ENCODE measurements at regions not wholly inside any gene's neighbourhood (a gene's known extent, or its start where the extent isn't known, plus 50 kb on each side); places are given as distances from the start of the nearest gene placed in this dataset.

GRCh38 chr2:217459680-217460405, 543.0 kb downstream of the TNS1 start:
- Histone ChIP-seq H3K4me3 (ENCODE audit: low read depth, low read length, poor library complexity, severe bottlenecking) (no peak overlapping the region), H3K27ac (ENCODE audit: low read depth, low read length, poor library complexity, severe bottlenecking) (no peak overlapping the region), H3K4me1 (ENCODE audit: insufficient read depth, low read length, poor library complexity, severe bottlenecking) (no peaks in the 10 kb centered on the region), H4K20me1 (ENCODE audit: insufficient read depth, low read length) (no peaks in the 10 kb centered on the region), H3K79me2 (ENCODE audit: insufficient read depth, low read depth, low read length) (no peaks in the 10 kb centered on the region), H3K4me2 (ENCODE audit: low read length) (no peak overlapping the region), H3K9me3 (ENCODE audit: low read length) (no peaks in the 10 kb centered on the region), H2AFZ (ENCODE audit: low read length) (no peak overlapping the region), H3K9me2 (ENCODE audit: insufficient read depth, low read length) (no peaks in the 10 kb centered on the region), H3K36me3 (ENCODE audit: insufficient read depth, low read length) (no peaks in the 10 kb centered on the region)
- intact Hi-C loops (cut with micrococcal nuclease; ENCODE audit: unreplicated experiment): no loop called here
- CTCF ChIA-PET (ENCODE audit: unreplicated experiment): no interaction called here
- DNase-seq (ENCODE audit: low spot score): no peak
- no TSS peak for BruUV-seq (replicated peaks)
- POLR2A ChIA-PET: interaction anchor here (0.6 kb wide), 2 partner anchors 27 to 286 kb away, joined by 4 read pairs; no protein-coding TSS in a partner anchor
- TF ChIP-seq CTCF (conservative IDR thresholded peaks at IDR 0.05; ENCODE audit: low read length) (no peak), EZH2phosphoT487 (IDR thresholded peaks at IDR 0.05; ENCODE audit: borderline replicate concordance, low read depth, low read length) (no peak)

- DNase-seq (ENCODE audit: low spot score): no peak
- ChIA-PET POLR2A (no interaction called here), CTCF (ENCODE audit: unreplicated experiment) (no interaction called here)
- no peaks in the 10 kb centered on the region for H4K20me1 ChIP-seq (ENCODE audit: insufficient read depth, low read length)
- H2AFZ ChIP-seq (ENCODE audit: low read length): no peak overlapping the region
- no TSS peak for BruUV-seq (replicated peaks)
- H3K36me3 ChIP-seq (ENCODE audit: insufficient read depth, low read length): no peaks in the 10 kb centered on the region
- no peak overlapping the region for H3K4me3 ChIP-seq (ENCODE audit: low read depth, low read length, poor library complexity, severe bottlenecking)
- H3K79me2 ChIP-seq (ENCODE audit: insufficient read depth, low read depth, low read length): no peaks in the 10 kb centered on the region
- H3K4me1 ChIP-seq (ENCODE audit: insufficient read depth, low read length, poor library complexity, severe bottlenecking): no peaks in the 10 kb centered on the region
- no peaks in the 10 kb centered on the region for H3K9me2 ChIP-seq (ENCODE audit: insufficient read depth, low read length)
- intact Hi-C loops (cut with micrococcal nuclease; ENCODE audit: unreplicated experiment): no loop called here
- H3K9me3 ChIP-seq (ENCODE audit: low read length): no peaks in the 10 kb centered on the region
- H3K27ac ChIP-seq (ENCODE audit: low read depth, low read length, poor library complexity, severe bottlenecking): no peak overlapping the region
- H3K4me2 ChIP-seq (ENCODE audit: low read length): no peak overlapping the region
- no peak for TF ChIP-seq CTCF (conservative IDR thresholded peaks at IDR 0.05; ENCODE audit: low read length)
- TF ChIP-seq EZH2phosphoT487 (IDR thresholded peaks at IDR 0.05; ENCODE audit: borderline replicate concordance, low read depth, low read length): no peak
Measured at GRCh38 chr2:217459016-217459415, 543.8 kb downstream of the TNS1 start.

- intact Hi-C loops (cut with micrococcal nuclease; ENCODE audit: unreplicated experiment): no loop called here
- H3K4me1 ChIP-seq (ENCODE audit: insufficient read depth, low read length, poor library complexity, severe bottlenecking): no peaks in the 10 kb centered on the region
- ChIA-PET CTCF (ENCODE audit: unreplicated experiment) (no interaction called here), POLR2A (interaction anchor here (0.5 kb wide), 1 partner anchor 1856 kb away, joined by 3 read pairs; no protein-coding TSS in a partner anchor)
- H3K4me3 ChIP-seq (ENCODE audit: low read depth, low read length, poor library complexity, severe bottlenecking): no peak overlapping the region
- H3K27ac ChIP-seq (ENCODE audit: low read depth, low read length, poor library complexity, severe bottlenecking): no peak overlapping the region
- H3K79me2 ChIP-seq (ENCODE audit: insufficient read depth, low read depth, low read length): no peaks in the 10 kb centered on the region
- H2AFZ ChIP-seq (ENCODE audit: low read length): no peak overlapping the region
- no peak for DNase-seq (ENCODE audit: low spot score)
- no peaks in the 10 kb centered on the region for H4K20me1 ChIP-seq (ENCODE audit: insufficient read depth, low read length)
- no TSS peak for BruUV-seq (replicated peaks)
- TF ChIP-seq EZH2phosphoT487 (IDR thresholded peaks at IDR 0.05; ENCODE audit: borderline replicate concordance, low read depth, low read length): no peak
- TF ChIP-seq CTCF (conservative IDR thresholded peaks at IDR 0.05; ENCODE audit: low read length): no peak
- no peaks in the 10 kb centered on the region for H3K36me3 ChIP-seq (ENCODE audit: insufficient read depth, low read length)
- H3K4me2 ChIP-seq (ENCODE audit: low read length): no peak overlapping the region
- no peaks in the 10 kb centered on the region for H3K9me3 ChIP-seq (ENCODE audit: low read length)
- H3K9me2 ChIP-seq (ENCODE audit: insufficient read depth, low read length): no peaks in the 10 kb centered on the region
Measured at GRCh38 chr2:217456016-217456415, 546.8 kb downstream of the TNS1 start.
